H1 (cell line): ENCODE measurements at regions not wholly inside any gene's neighbourhood (a gene's known extent, or its start where the extent isn't known, plus 50 kb on each side); places are given as distances from the start of the nearest gene placed in this dataset.

Source experiments
- CTCF ChIA-PET: fragments of 300-600 bp; sonication (Branson Sonifier 250); formaldehyde crosslinking; loops from one replicate; lab custom pipeline; 2021; ENCODE audit not compliant: partially characterized antibody; lab: Charles Lee
- POLR2A ChIA-PET: fragments of 300-600 bp; sonication (Branson Sonifier 250); formaldehyde crosslinking; loops from one replicate; lab custom pipeline; 2021; ENCODE audit warnings: inconsistent platforms; ENCODE audit not compliant: partially characterized antibody; lab: Charles Lee
- DNase-seq, 2 experiments: peaks; one replicate each; pipeline versions ENCODE4 v3.0.0 to v3.0.0-alpha.2; 2010 to 2022; ENCODE audit warnings: low spot score in 2 of 2, low read depth in 1 of 2, mixed read lengths in 1 of 2
- FAIRE-seq: peaks from 2 replicates; lab custom pipeline; 2011; peaks lifted over from hg19 to GRCh38; lab: Jason Lieb, UNC
- H2AFZ ChIP-seq: 2 replicates; pipeline ENCODE4 v1.8.1; 2012; ENCODE audit warnings: low read length, inconsistent platforms
- H2AK5ac ChIP-seq: 2 replicates; pipeline ENCODE4 v1.6.1; 2013; ENCODE audit warnings: low read depth, low read length
- H2BK120ac ChIP-seq: replicated peaks from 2 replicates; pipeline ENCODE3; 2013; ENCODE audit warnings: low read depth, low read length, inconsistent platforms
- H2BK12ac ChIP-seq: 2 replicates; pipeline ENCODE4 v1.6.1; 2013; ENCODE audit warnings: low read depth, low read length
- H2BK15ac ChIP-seq: 2 replicates; pipeline ENCODE4 v1.6.1; 2013; ENCODE audit warnings: low read length
- H2BK20ac ChIP-seq: 2 replicates; pipeline ENCODE4 v1.6.1; 2013; ENCODE audit warnings: low read length
- H2BK5ac ChIP-seq: 2 replicates; pipeline ENCODE4 v1.6.1; 2013; ENCODE audit warnings: low read depth, low read length
- H3K14ac ChIP-seq: 2 replicates; pipeline ENCODE4 v1.6.1; 2013; ENCODE audit warnings: inconsistent platforms; ENCODE audit not compliant: insufficient read length
- H3K18ac ChIP-seq: 2 replicates; pipeline ENCODE4 v1.6.1; 2013; ENCODE audit warnings: low read length; ENCODE audit errors: extremely low read depth
- H3K23ac ChIP-seq: 2 replicates; pipeline ENCODE4 v1.6.1; 2013; ENCODE audit warnings: inconsistent platforms; ENCODE audit not compliant: insufficient read length
- H3K23me2 ChIP-seq: 2 replicates; pipeline ENCODE4 v1.6.1; 2013; ENCODE audit warnings: low read depth, low read length
- H3K27ac ChIP-seq: 2 replicates; pipeline ENCODE4 v1.6.1; 2011; ENCODE audit warnings: low read depth, low read length, inconsistent platforms
- H3K27me3 ChIP-seq, 4 experiments: replicated peaks in 1 of 4; 1 replicate in 1 of 4; 2 replicates in 3 of 4; pipeline versions ENCODE4 v1.6.1 to v1.8.1; 2011 to 2013; ENCODE audit warnings: low read length in 3 of 4, mild to moderate bottlenecking in 3 of 4, inconsistent platforms in 2 of 4, mixed read lengths in 2 of 4, moderate library complexity in 1 of 4; ENCODE audit not compliant: control insufficient read depth in 3 of 4, insufficient read depth in 3 of 4; ENCODE audit errors: extremely low read depth in 1 of 4
- H3K36me3 ChIP-seq, 4 experiments: 2 replicates each; pipeline versions ENCODE4 v1.6.1 to v1.8.1; 2011 to 2013; ENCODE audit warnings: mild to moderate bottlenecking in 4 of 4, low read length in 3 of 4, moderate library complexity in 2 of 4, control low read depth in 1 of 4, inconsistent platforms in 1 of 4; ENCODE audit not compliant: insufficient read depth in 4 of 4, control insufficient read depth in 2 of 4
- H3K4ac ChIP-seq: replicated peaks from 2 replicates; pipeline ENCODE3; 2013; ENCODE audit warnings: low read length, low read depth, mixed read lengths, inconsistent platforms; ENCODE audit not compliant: insufficient read length
- H3K4me1 ChIP-seq, 4 experiments: replicated peaks in 1 of 4; 1 replicate in 1 of 4; 2 replicates in 3 of 4; pipeline versions ENCODE4 v1.6.1 to v1.8.1; 2011 to 2013; ENCODE audit warnings: low read length in 3 of 4, inconsistent platforms in 2 of 4, mixed read lengths in 1 of 4; ENCODE audit not compliant: insufficient read depth in 4 of 4, control insufficient read depth in 3 of 4
- H3K4me2 ChIP-seq, 2 experiments: 2 replicates each; pipeline versions ENCODE4 v1.6.1 to v1.8.1; 2011 to 2013; ENCODE audit warnings: low read depth in 2 of 2, low read length in 2 of 2, control low read depth in 1 of 2, inconsistent platforms in 1 of 2, mild to moderate bottlenecking in 1 of 2; ENCODE audit not compliant: insufficient read depth in 1 of 2
- H3K4me3 ChIP-seq, 4 experiments: fragments of 200-600, 300-600 bp in 1 of 4; sonication (generic), shearing (Covaris generic), sonication (Bioruptor Twin) in 1 of 4; 2 replicates each; pipeline versions ENCODE4 v1.5.1 to v1.8.1; 2011 to 2016; ENCODE audit warnings: low read length in 4 of 4, low read depth in 3 of 4, control low read depth in 2 of 4, inconsistent platforms in 2 of 4, mild to moderate bottlenecking in 2 of 4, mixed read lengths in 1 of 4, moderate library complexity in 1 of 4; ENCODE audit not compliant: insufficient read depth in 2 of 4; ENCODE audit errors: extremely low read depth in 1 of 4
- H3K56ac ChIP-seq: replicated peaks from 2 replicates; pipeline ENCODE3; 2013; ENCODE audit warnings: low read depth, mild to moderate bottlenecking, mixed read lengths, low read length, inconsistent platforms; ENCODE audit not compliant: insufficient read length
- H3K79me1 ChIP-seq: 2 replicates; pipeline ENCODE4 v1.6.1; 2013; ENCODE audit warnings: low read depth, low read length, control low read depth
- H3K79me2 ChIP-seq, 2 experiments: 2 replicates each; pipeline versions ENCODE4 v1.6.1 to v1.8.1; 2012 to 2013; ENCODE audit warnings: low read length in 2 of 2, mild to moderate bottlenecking in 2 of 2, inconsistent platforms in 1 of 2; ENCODE audit not compliant: insufficient read depth in 2 of 2, control insufficient read depth in 1 of 2
- H3K9ac ChIP-seq, 4 experiments: replicated peaks in 1 of 4; 1 replicate in 1 of 4; 2 replicates in 3 of 4; pipeline versions ENCODE4 v1.6.1 to v1.8.1; 2011 to 2013; ENCODE audit warnings: low read depth in 3 of 4, low read length in 3 of 4, control low read depth in 2 of 4, mild to moderate bottlenecking in 2 of 4, moderate library complexity in 2 of 4, inconsistent platforms in 1 of 4; ENCODE audit errors: extremely low read depth in 1 of 4
- H3K9me3 ChIP-seq, 2 experiments: 2 replicates each; pipeline versions ENCODE4 v1.6.1 to v1.8.1; 2012 to 2013; ENCODE audit warnings: mild to moderate bottlenecking in 2 of 2, moderate library complexity in 2 of 2, control low read depth in 1 of 2, inconsistent platforms in 1 of 2, low read depth in 1 of 2, low read length in 1 of 2, mixed read lengths in 1 of 2; ENCODE audit not compliant: insufficient read depth in 2 of 2
- H4K20me1 ChIP-seq, 2 experiments: replicated peaks in 1 of 2; 2 replicates each; pipeline versions ENCODE3 to v1.8.1; 2011 to 2013; ENCODE audit warnings: inconsistent platforms in 2 of 2, low read length in 2 of 2, mild to moderate bottlenecking in 1 of 2; ENCODE audit not compliant: insufficient read depth in 2 of 2, control insufficient read depth in 1 of 2
- H4K5ac ChIP-seq: 2 replicates; pipeline ENCODE4 v1.6.1; 2013; ENCODE audit warnings: low read length, low read depth, mixed read lengths, inconsistent platforms; ENCODE audit not compliant: insufficient read length
- H4K8ac ChIP-seq: 2 replicates; pipeline ENCODE4 v1.8.0; 2013; ENCODE audit warnings: mild to moderate bottlenecking, moderate library complexity, low read length, inconsistent platforms; ENCODE audit not compliant: insufficient read depth; ENCODE audit errors: extremely low read depth
- H4K91ac ChIP-seq: replicated peaks from 2 replicates; pipeline ENCODE3; 2013; ENCODE audit warnings: low read length, mixed read lengths, inconsistent platforms; ENCODE audit not compliant: insufficient read length
- MAX ChIP-seq: IDR thresholded peaks from 2 replicates; pipeline ENCODE4 v1.6.1; 2012; ENCODE audit warnings: inconsistent platforms
- POLR2AphosphoS5 ChIP-seq: IDR thresholded peaks from 2 replicates; pipeline ENCODE4 v1.6.1; 2011; ENCODE audit warnings: low read depth, low read length
- POU5F1 ChIP-seq: IDR thresholded peaks from 2 replicates; pipeline ENCODE4 v1.6.1; 2011; ENCODE audit warnings: low read depth, mild to moderate bottlenecking, low read length, moderate library complexity
- whole genome bisulfite sequencing, 2 experiments: shearing (Covaris generic) in 1 of 2; methylation state at CpG; one replicate each; pipeline versions ENCODE4 v1.1.6 to v1.1.7; 2013 to 2015; ENCODE audit warnings: low lambda C conversion rate in 2 of 2, mixed read lengths in 2 of 2, inconsistent platforms in 1 of 2, low coverage in 1 of 2, missing lambda C conversion rate in 1 of 2; ENCODE audit not compliant: insufficient replicate concordance in 2 of 2, insufficient coverage in 1 of 2, insufficient read length in 1 of 2; ENCODE audit errors: extremely low coverage in 1 of 2, missing lambda C conversion rate in 1 of 2; 5-methylcytosine and 5-hydroxymethylcytosine counted together

GRCh38 chr11:38046571-38047135, 1448.6 kb upstream of the RAG2 start:
- Histone ChIP-seq H4K20me1 (no peaks in the 10 kb centered on the region), H4K5ac (peak overlapping the region; percentile 67), H3K27me3 (no peaks in the 10 kb centered on the region), H3K9ac (no peak overlapping the region), H3K4me3 (no peak overlapping the region), H3K56ac (no peak overlapping the region), H3K23ac (no peak overlapping the region), H3K27ac (no peak overlapping the region), H3K18ac (no peak overlapping the region; the same call in 1 of the 2 replicates), H2AFZ (no peak overlapping the region), H3K79me2 (no peaks in the 10 kb centered on the region), H2BK120ac (no peak overlapping the region), H4K8ac (no peak overlapping the region), H3K36me3 (no peaks in the 10 kb centered on the region), H2BK5ac (no peak overlapping the region), H3K23me2 (no peaks in the 10 kb centered on the region), H3K4ac (no peak overlapping the region), H3K14ac (no peak overlapping the region), H2AK5ac (no peak overlapping the region), H3K4me2 (peak overlapping the region in 1 of 2 experiments; percentile 32; a peak in 1 of 4 replicates), H3K9me3 (no peaks in the 10 kb centered on the region), H3K4me1 (peaks cover 0 to 3% (median 2%) of the 10 kb centered on the region in 4 experiments; a peak in 3 of 7 replicates), H2BK12ac (no peak overlapping the region), H3K79me1 (no peaks in the 10 kb centered on the region), H2BK15ac (no peak overlapping the region), H2BK20ac (no peak overlapping the region), H4K91ac (no peak overlapping the region)
- WGBS, 2 experiments: 82% methylated on average over 4 of the region's 4 CpGs; no CpG with 5 or more reads in 1 of the 2 experiments
- FAIRE-seq (peak; percentile 63), DNase-seq (no peak)
- ChIA-PET CTCF (interaction anchor here (0.6 to 0.8 kb wide), 2 partner anchors 34 to 124 kb away, joined by 3 read pairs; no protein-coding TSS in a partner anchor), POLR2A (no interaction called here)
- TF ChIP-seq POLR2AphosphoS5 (no peak), POU5F1 (peak; percentile 46; the same call in 1 of the 2 replicates), MAX (no peak)
